Ishikawa (cell line): ENCODE measurements at regions not wholly inside any gene's neighbourhood (a gene's known extent, or its start where the extent isn't known, plus 50 kb on each side); places are given as distances from the start of the nearest gene placed in this dataset.

ENCODE experiments used
- CEBPB ChIP-seq: IDR thresholded peaks from 2 replicates; pipeline ENCODE4 v1.6.1; 2012
- CREB1 ChIP-seq: IDR thresholded peaks from 2 replicates; pipeline ENCODE4 v1.6.1; 2012; ENCODE audit warnings: low read depth
- EGR1 ChIP-seq: IDR thresholded peaks from 2 replicates; pipeline ENCODE4 v1.6.1; 2012
- EP300 ChIP-seq: IDR thresholded peaks from 2 replicates; pipeline ENCODE4 v1.6.1; 2012; ENCODE audit warnings: borderline replicate concordance
- FOXM1 ChIP-seq: IDR thresholded peaks from 2 replicates; pipeline ENCODE4 v1.6.1; 2012; ENCODE audit warnings: low read depth, borderline replicate concordance
- NFIC ChIP-seq: IDR thresholded peaks from 2 replicates; pipeline ENCODE4 v1.6.1; 2012
- RAD21 ChIP-seq: IDR thresholded peaks from 2 replicates; pipeline ENCODE4 v1.6.1; 2012; ENCODE audit warnings: low read depth
- TAF1 ChIP-seq: IDR thresholded peaks from 2 replicates; pipeline ENCODE4 v1.6.1; 2012; ENCODE audit warnings: low read depth, mild to moderate bottlenecking
- TCF12 ChIP-seq: IDR thresholded peaks from 2 replicates; pipeline ENCODE4 v1.6.1; 2012; ENCODE audit warnings: low read depth
- TEAD4 ChIP-seq: IDR thresholded peaks from 2 replicates; pipeline ENCODE4 v1.6.1; 2012
- USF1 ChIP-seq: IDR thresholded peaks from 2 replicates; pipeline ENCODE4 v1.6.1; 2012
- YY1 ChIP-seq: IDR thresholded peaks from 2 replicates; pipeline ENCODE4 v1.6.1; 2012; ENCODE audit warnings: low read depth
- ZBTB7A ChIP-seq: IDR thresholded peaks from 2 replicates; pipeline ENCODE4 v1.6.1; 2012; ENCODE audit warnings: low read depth
- TF ChIP-seq, protein P1 (sequence below): IDR thresholded peaks from 2 replicates; pipeline ENCODE4 v1.6.1; 2012; ENCODE audit warnings: low read depth, mild to moderate bottlenecking
- TF ChIP-seq, protein P2 (sequence below): IDR thresholded peaks from 2 replicates; pipeline ENCODE4 v1.6.1; 2012

- no peak for TF ChIP-seq EP300
- TF ChIP-seq CREB1 = no peak
- no peak for TF ChIP-seq TCF12
- TF ChIP-seq YY1 = no peak
- TF ChIP-seq FOXM1 = no peak
- TF ChIP-seq USF1 = no peak
- no peak for TF ChIP-seq ZBTB7A
- no peak for TF ChIP-seq NFIC
- no peak for TF ChIP-seq EGR1
- TF ChIP-seq, protein P1, sequence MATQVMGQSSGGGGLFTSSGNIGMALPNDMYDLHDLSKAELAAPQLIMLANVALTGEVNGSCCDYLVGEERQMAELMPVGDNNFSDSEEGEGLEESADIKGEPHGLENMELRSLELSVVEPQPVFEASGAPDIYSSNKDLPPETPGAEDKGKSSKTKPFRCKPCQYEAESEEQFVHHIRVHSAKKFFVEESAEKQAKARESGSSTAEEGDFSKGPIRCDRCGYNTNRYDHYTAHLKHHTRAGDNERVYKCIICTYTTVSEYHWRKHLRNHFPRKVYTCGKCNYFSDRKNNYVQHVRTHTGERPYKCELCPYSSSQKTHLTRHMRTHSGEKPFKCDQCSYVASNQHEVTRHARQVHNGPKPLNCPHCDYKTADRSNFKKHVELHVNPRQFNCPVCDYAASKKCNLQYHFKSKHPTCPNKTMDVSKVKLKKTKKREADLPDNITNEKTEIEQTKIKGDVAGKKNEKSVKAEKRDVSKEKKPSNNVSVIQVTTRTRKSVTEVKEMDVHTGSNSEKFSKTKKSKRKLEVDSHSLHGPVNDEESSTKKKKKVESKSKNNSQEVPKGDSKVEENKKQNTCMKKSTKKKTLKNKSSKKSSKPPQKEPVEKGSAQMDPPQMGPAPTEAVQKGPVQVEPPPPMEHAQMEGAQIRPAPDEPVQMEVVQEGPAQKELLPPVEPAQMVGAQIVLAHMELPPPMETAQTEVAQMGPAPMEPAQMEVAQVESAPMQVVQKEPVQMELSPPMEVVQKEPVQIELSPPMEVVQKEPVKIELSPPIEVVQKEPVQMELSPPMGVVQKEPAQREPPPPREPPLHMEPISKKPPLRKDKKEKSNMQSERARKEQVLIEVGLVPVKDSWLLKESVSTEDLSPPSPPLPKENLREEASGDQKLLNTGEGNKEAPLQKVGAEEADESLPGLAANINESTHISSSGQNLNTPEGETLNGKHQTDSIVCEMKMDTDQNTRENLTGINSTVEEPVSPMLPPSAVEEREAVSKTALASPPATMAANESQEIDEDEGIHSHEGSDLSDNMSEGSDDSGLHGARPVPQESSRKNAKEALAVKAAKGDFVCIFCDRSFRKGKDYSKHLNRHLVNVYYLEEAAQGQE = no peak
- no peak for TF ChIP-seq CEBPB
- no peak for TF ChIP-seq TAF1
- no peak for TF ChIP-seq RAD21
- TF ChIP-seq, protein P2, sequence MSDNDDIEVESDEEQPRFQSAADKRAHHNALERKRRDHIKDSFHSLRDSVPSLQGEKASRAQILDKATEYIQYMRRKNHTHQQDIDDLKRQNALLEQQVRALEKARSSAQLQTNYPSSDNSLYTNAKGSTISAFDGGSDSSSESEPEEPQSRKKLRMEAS = no peak
- no peak for TF ChIP-seq TEAD4
These were observed 262.3 kb downstream of the SHQ1 start for GRCh38 chr3:72585966-72586365.

- no peak for TF ChIP-seq EGR1
- TF ChIP-seq YY1 = no peak
- TF ChIP-seq USF1 = no peak
- no peak for TF ChIP-seq FOXM1
- TF ChIP-seq RAD21 = no peak
- TF ChIP-seq CREB1 = no peak
- TF ChIP-seq TCF12 = no peak
- TF ChIP-seq TAF1 = no peak
- no peak for TF ChIP-seq TEAD4
- no peak for TF ChIP-seq EP300
- TF ChIP-seq, protein P2 = no peak
- no peak for TF ChIP-seq NFIC
- TF ChIP-seq, protein P1 = no peak
- TF ChIP-seq ZBTB7A = no peak
- TF ChIP-seq CEBPB = no peak
These were observed 264.0 kb downstream of the SHQ1 start for GRCh38 chr3:72584262-72584661.

GRCh38 chr3:72582963-72583362 lies 265.3 kb downstream of the SHQ1 start:
- TF ChIP-seq TAF1 = no peak
- TF ChIP-seq RAD21 = no peak
- no peak for TF ChIP-seq USF1
- TF ChIP-seq ZBTB7A = no peak

GRCh38 chr3:72582211-72582878 lies 265.9 kb downstream of the SHQ1 start:
- no peak for TF ChIP-seq RAD21
- TF ChIP-seq EP300 = no peak
- TF ChIP-seq TCF12 = no peak
- TF ChIP-seq, protein P1 = no peak
- TF ChIP-seq USF1 = no peak
- TF ChIP-seq EGR1 = no peak
- TF ChIP-seq CEBPB = no peak
- TF ChIP-seq CREB1 = no peak
- no peak for TF ChIP-seq TAF1
- TF ChIP-seq ZBTB7A = no peak
- TF ChIP-seq TEAD4 = no peak
- no peak for TF ChIP-seq FOXM1
- no peak for TF ChIP-seq YY1
- no peak for TF ChIP-seq NFIC
- TF ChIP-seq, protein P2 = no peak
